ENCODE measurements at regions not wholly inside any gene's neighbourhood (a gene's known extent, or its start where the extent isn't known, plus 50 kb on each side); places are given as distances from the start of the nearest gene placed in this dataset.

- DNase-seq (ENCODE audit: low spot score) (no peak), ATAC-seq (no peak)
- H3K4me1 Mint-ChIP-seq, result no peaks in the 10 kb centered on the region
- H3K27me3 Mint-ChIP-seq (ENCODE audit: low read depth), result no peaks in the 10 kb centered on the region
- POLR2A ChIA-PET, result no interaction called here
- no peaks in the 10 kb centered on the region for H3K36me3 Mint-ChIP-seq
- TF ChIP-seq E2F1 (CRISPR knock-in tag; IDR thresholded peaks at IDR 0.05) (no peak), JUN (CRISPR knock-in tag; IDR thresholded peaks at IDR 0.05) (no peak), ZNF425 (CRISPR knock-in tag; conservative IDR thresholded peaks at IDR 0.05) (no peak), MLX (CRISPR knock-in tag; IDR thresholded peaks at IDR 0.05) (no peak), ZMAT4 (CRISPR knock-in tag; IDR thresholded peaks at IDR 0.05) (no peak), ZNF121 (CRISPR knock-in tag; IDR thresholded peaks at IDR 0.05) (no peak), MYBL2 (CRISPR knock-in tag; IDR thresholded peaks at IDR 0.05) (no peak), CREM (CRISPR knock-in tag; IDR thresholded peaks at IDR 0.05) (no peak), ZNF281 (CRISPR knock-in tag; IDR thresholded peaks at IDR 0.05) (no peak), NR2C2 (CRISPR knock-in tag; IDR thresholded peaks at IDR 0.05) (no peak), TEAD4 (CRISPR knock-in tag; IDR thresholded peaks at IDR 0.05) (no peak), ZNF317 (CRISPR knock-in tag; IDR thresholded peaks at IDR 0.05; ENCODE audit: borderline replicate concordance, low read depth) (no peak)
- CTCF ChIA-PET, result no interaction called here
- no peak overlapping the region for H3K27ac Mint-ChIP-seq
- no peaks in the 10 kb centered on the region for H3K9me3 Mint-ChIP-seq
- H3K4me3 Mint-ChIP-seq, result no peak overlapping the region
Observed at GRCh38 chr3:162165346-162165745, 668.7 kb downstream of the OTOL1 start.

GRCh38 chr3:162166543-162166942, 669.9 kb downstream of the OTOL1 start:
- TF ChIP-seq TEAD1 (CRISPR knock-in tag; IDR thresholded peaks at IDR 0.05) (no peak), ZNF671 (CRISPR knock-in tag; IDR thresholded peaks at IDR 0.05) (no peak), E2F5 (CRISPR knock-in tag; IDR thresholded peaks at IDR 0.05) (no peak), FOXP1 (CRISPR knock-in tag; IDR thresholded peaks at IDR 0.05; ENCODE audit: borderline replicate concordance) (no peak), NFATC4 (CRISPR knock-in tag; IDR thresholded peaks at IDR 0.05) (no peak), ZNF121 (CRISPR knock-in tag; IDR thresholded peaks at IDR 0.05) (no peak), MAX (CRISPR knock-in tag; IDR thresholded peaks at IDR 0.05) (no peak), ZNF281 (CRISPR knock-in tag; IDR thresholded peaks at IDR 0.05) (no peak), MXD4 (CRISPR knock-in tag; IDR thresholded peaks at IDR 0.05; ENCODE audit: borderline replicate concordance) (no peak), ZNF396 (CRISPR knock-in tag; IDR thresholded peaks at IDR 0.05; ENCODE audit: borderline replicate concordance) (no peak)
- ATAC-seq, result no peak

More at GRCh38 chr3:162166543-162166942, 669.9 kb downstream of the OTOL1 start:
- Mint-ChIP-seq H3K4me3 (no peak overlapping the region), H3K36me3 (no peaks in the 10 kb centered on the region), H3K4me1 (no peaks in the 10 kb centered on the region), H3K9me3 (no peaks in the 10 kb centered on the region; the same call in 1 of the 2 replicates), H3K27me3 (ENCODE audit: low read depth) (no peaks in the 10 kb centered on the region), H3K27ac (no peak overlapping the region)
- no peak for DNase-seq (ENCODE audit: low spot score)
- ChIA-PET CTCF (no interaction called here), POLR2A (no interaction called here)

All from WTC11 (cell line).